Endothelial cell (in vitro differentiated cells): ENCODE measurements at regions not wholly inside any gene's neighbourhood (a gene's known extent, or its start where the extent isn't known, plus 50 kb on each side); places are given as distances from the start of the nearest gene placed in this dataset.

Source experiments
- DNase-seq: peaks from one replicate; pipeline ENCODE4 v3.0.0; 2021; ENCODE audit warnings: low spot score
- H3K27ac Mint-ChIP-seq: one replicate; pipeline ENCODE4 v1.8.0; 2021; ENCODE audit warnings: mixed read lengths, inconsistent platforms; ENCODE audit not compliant: unreplicated experiment
- H3K27me3 Mint-ChIP-seq: one replicate; pipeline ENCODE4 v1.8.0; 2021; ENCODE audit warnings: mild to moderate bottlenecking, moderate library complexity, mixed read lengths, inconsistent platforms; ENCODE audit not compliant: unreplicated experiment
- H3K36me3 Mint-ChIP-seq: one replicate; pipeline ENCODE4 v1.8.0; 2021; ENCODE audit warnings: mild to moderate bottlenecking, low read depth, mixed read lengths, inconsistent platforms; ENCODE audit not compliant: unreplicated experiment
- H3K4me1 Mint-ChIP-seq: one replicate; pipeline ENCODE4 v1.8.0; 2021; ENCODE audit warnings: mild to moderate bottlenecking, mixed read lengths, inconsistent platforms; ENCODE audit not compliant: unreplicated experiment
- H3K4me3 Mint-ChIP-seq: one replicate; pipeline ENCODE4 v1.8.0; 2021; ENCODE audit warnings: mild to moderate bottlenecking, mixed read lengths, inconsistent platforms; ENCODE audit not compliant: unreplicated experiment
- H3K9me3 Mint-ChIP-seq: one replicate; pipeline ENCODE4 v1.8.0; 2021; ENCODE audit warnings: mixed read lengths, inconsistent platforms; ENCODE audit not compliant: unreplicated experiment
- CTCF ChIP-seq: fragments of 200-600 bp; sonication (generic); IDR thresholded peaks from one replicate; pipeline ENCODE4 v1.5.0; 2021; ENCODE audit warnings: antibody characterized with exemption; ENCODE audit not compliant: unreplicated experiment

- DNase-seq = no peak
- Mint-ChIP-seq H3K4me3 (no peak overlapping the region), H3K27me3 (no peaks in the 10 kb centered on the region), H3K4me1 (no peaks in the 10 kb centered on the region), H3K36me3 (no peaks in the 10 kb centered on the region), H3K9me3 (no peaks in the 10 kb centered on the region), H3K27ac (no peak overlapping the region)
- no peak for TF ChIP-seq CTCF
Observed at GRCh38 chr2:145597809-145598208, 1077.9 kb upstream of the ZEB2 start.

- no peak overlapping the region for H3K27ac Mint-ChIP-seq
- no peak for DNase-seq
- no peaks in the 10 kb centered on the region for H3K36me3 Mint-ChIP-seq
- no peaks in the 10 kb centered on the region for H3K9me3 Mint-ChIP-seq
- H3K4me1 Mint-ChIP-seq = peaks cover 3% of the 10 kb centered on the region
- H3K4me3 Mint-ChIP-seq = no peak overlapping the region
- no peaks in the 10 kb centered on the region for H3K27me3 Mint-ChIP-seq
- no peak for TF ChIP-seq CTCF
Observed at GRCh38 chr2:145597006-145597405, 1077.1 kb upstream of the ZEB2 start.

GRCh38 chr2:145596416-145596815 lies 1076.5 kb upstream of the ZEB2 start:
- Mint-ChIP-seq H3K9me3 (no peaks in the 10 kb centered on the region), H3K27me3 (no peaks in the 10 kb centered on the region), H3K27ac (no peak overlapping the region), H3K36me3 (no peaks in the 10 kb centered on the region), H3K4me1 (peaks cover 3% of the 10 kb centered on the region), H3K4me3 (no peak overlapping the region)
- no peak for TF ChIP-seq CTCF
- no peak for DNase-seq

- no peak for DNase-seq
- H3K4me1 Mint-ChIP-seq = peaks cover 3% of the 10 kb centered on the region
- H3K36me3 Mint-ChIP-seq = no peaks in the 10 kb centered on the region
- no peak overlapping the region for H3K4me3 Mint-ChIP-seq
- H3K9me3 Mint-ChIP-seq = no peaks in the 10 kb centered on the region
- H3K27me3 Mint-ChIP-seq = no peaks in the 10 kb centered on the region
- TF ChIP-seq CTCF = no peak
- no peak overlapping the region for H3K27ac Mint-ChIP-seq
Observed at GRCh38 chr2:145595296-145595695, 1075.4 kb upstream of the ZEB2 start.

GRCh38 chr2:145593991-145594614 lies 1074.2 kb upstream of the ZEB2 start:
- Mint-ChIP-seq H3K36me3 (no peaks in the 10 kb centered on the region), H3K4me1 (peaks cover 3% of the 10 kb centered on the region), H3K27me3 (no peaks in the 10 kb centered on the region), H3K4me3 (no peak overlapping the region), H3K9me3 (no peaks in the 10 kb centered on the region), H3K27ac (no peak overlapping the region)
- TF ChIP-seq CTCF = no peak
- DNase-seq = no peak
